ENCODE measurements at regions not wholly inside any gene's neighbourhood (a gene's known extent, or its start where the extent isn't known, plus 50 kb on each side); places are given as distances from the start of the nearest gene placed in this dataset.

- POLR2A ChIA-PET (ENCODE audit: unreplicated experiment) = no interaction called here
- Histone ChIP-seq H2BK120ac (ENCODE audit: low read depth, low read length) (no peak overlapping the region), H3K4ac (ENCODE audit: low read depth, low read length) (no peak overlapping the region), H3K27ac (ENCODE audit: insufficient read depth, low read length) (no peak overlapping the region), H3K27me3 (ENCODE audit: control insufficient read depth, insufficient read depth, low read length) (no peaks in the 10 kb centered on the region), H2AK5ac (ENCODE audit: low read depth, low read length) (no peak overlapping the region), H3K23ac (ENCODE audit: low read depth, low read length) (no peak overlapping the region), H4K20me1 (ENCODE audit: insufficient read depth, low read length) (no peaks in the 10 kb centered on the region), H3K79me1 (ENCODE audit: low read depth in 1 of 2, low read length in 2 of 2) (no peaks in the 10 kb centered on the region), H3K9ac (ENCODE audit: low read depth, low read length) (no peak overlapping the region), H3K4me1 (ENCODE audit: control insufficient read depth, insufficient read depth, low read length) (no peaks in the 10 kb centered on the region), H3K36me3 (ENCODE audit: control insufficient read depth, insufficient read depth, low read length) (no peaks in the 10 kb centered on the region), H3K9me1 (ENCODE audit: insufficient read depth, low read length) (no peaks in the 10 kb centered on the region), H4K8ac (ENCODE audit: low read depth in 2 of 2, low read length in 2 of 2) (no peak overlapping the region), H2BK15ac (ENCODE audit: low read depth, low read length) (no peak overlapping the region), H3K14ac (replicated peaks; ENCODE audit: low read depth, low read length) (no peak overlapping the region), H3K56ac (ENCODE audit: extremely low read depth, insufficient read depth, low read length) (no peak overlapping the region), H2BK5ac (ENCODE audit: low read depth, low read length, poor library complexity, severe bottlenecking) (no peak overlapping the region), H2AK9ac (replicated peaks; ENCODE audit: low read depth, low read length, poor library complexity) (no peak overlapping the region), H3K9me3 (ENCODE audit: control insufficient read depth, insufficient read depth, low read length) (no peaks in the 10 kb centered on the region), H2BK20ac (ENCODE audit: low read depth, low read length) (no peak overlapping the region), H4K91ac (ENCODE audit: insufficient read depth, low read depth, low read length) (no peak overlapping the region), H4K5ac (ENCODE audit: low read depth, low read length) (no peak overlapping the region), H3K4me2 (ENCODE audit: low read depth, low read length) (no peak overlapping the region), H3K4me3 (ENCODE audit: insufficient read depth, low read depth, low read length) (no peak overlapping the region), H2AFZ (replicated peaks; ENCODE audit: low read length, poor library complexity) (no peak overlapping the region), H3K18ac (ENCODE audit: low read depth, low read length) (no peak overlapping the region)
- intact Hi-C loops (cut with micrococcal nuclease) = no loop called here
- CTCF ChIA-PET = no interaction called here
- dilution Hi-C loops (cut with HindIII; ENCODE audit: low sequenced_read_pairs, unreplicated experiment) = no loop called here
- WGBS, 2 experiments (ENCODE audit: extremely low coverage in 2 of 2, insufficient read length in 1 of 2) = no CpG with 5 or more reads among the region's 2 CpGs
- no TSS peak for BruUV-seq (replicated peaks)
- ATAC-seq (ENCODE audit: low read depth) (no peak), DNase-seq (no peak)
- in situ Hi-C loops (cut with MboI; ENCODE audit: low sequenced_read_pairs) = no loop called here
- TF ChIP-seq FOS (IDR thresholded peaks at IDR 0.05; ENCODE audit: low read depth, low read length) = no peak
- no peak for TF ChIP-seq RAD21 (IDR thresholded peaks at IDR 0.05; ENCODE audit: low read length)
- TF ChIP-seq ELK1 (IDR thresholded peaks at IDR 0.05; ENCODE audit: borderline replicate concordance, low read depth, low read length) = no peak
- TF ChIP-seq RCOR1 (IDR thresholded peaks at IDR 0.05; ENCODE audit: insufficient replicate concordance, low read length) = no peak
- no peak for TF ChIP-seq MAZ (IDR thresholded peaks at IDR 0.05; ENCODE audit: borderline replicate concordance, low read depth, low read length)
- no peak for TF ChIP-seq MAFK (IDR thresholded peaks at IDR 0.05; ENCODE audit: low read depth, low read length)
- TF ChIP-seq USF2 (IDR thresholded peaks at IDR 0.05; ENCODE audit: low read depth, low read length) = no peak
- TF ChIP-seq, protein P1, sequence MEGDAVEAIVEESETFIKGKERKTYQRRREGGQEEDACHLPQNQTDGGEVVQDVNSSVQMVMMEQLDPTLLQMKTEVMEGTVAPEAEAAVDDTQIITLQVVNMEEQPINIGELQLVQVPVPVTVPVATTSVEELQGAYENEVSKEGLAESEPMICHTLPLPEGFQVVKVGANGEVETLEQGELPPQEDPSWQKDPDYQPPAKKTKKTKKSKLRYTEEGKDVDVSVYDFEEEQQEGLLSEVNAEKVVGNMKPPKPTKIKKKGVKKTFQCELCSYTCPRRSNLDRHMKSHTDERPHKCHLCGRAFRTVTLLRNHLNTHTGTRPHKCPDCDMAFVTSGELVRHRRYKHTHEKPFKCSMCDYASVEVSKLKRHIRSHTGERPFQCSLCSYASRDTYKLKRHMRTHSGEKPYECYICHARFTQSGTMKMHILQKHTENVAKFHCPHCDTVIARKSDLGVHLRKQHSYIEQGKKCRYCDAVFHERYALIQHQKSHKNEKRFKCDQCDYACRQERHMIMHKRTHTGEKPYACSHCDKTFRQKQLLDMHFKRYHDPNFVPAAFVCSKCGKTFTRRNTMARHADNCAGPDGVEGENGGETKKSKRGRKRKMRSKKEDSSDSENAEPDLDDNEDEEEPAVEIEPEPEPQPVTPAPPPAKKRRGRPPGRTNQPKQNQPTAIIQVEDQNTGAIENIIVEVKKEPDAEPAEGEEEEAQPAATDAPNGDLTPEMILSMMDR (conservative IDR thresholded peaks at IDR 0.05; ENCODE audit: low read depth, low read length) = no peak
- TF ChIP-seq CEBPB (IDR thresholded peaks at IDR 0.05; ENCODE audit: low read depth, low read length) = no peak
- no peak for TF ChIP-seq MXI1 (IDR thresholded peaks at IDR 0.05; ENCODE audit: borderline replicate concordance, low read depth, low read length)
- TF ChIP-seq POLR2A (IDR thresholded peaks at IDR 0.05; ENCODE audit: low read depth, low read length) = no peak
- TF ChIP-seq BHLHE40 (IDR thresholded peaks at IDR 0.05; ENCODE audit: low read depth, low read length) = no peak
Measured at GRCh38 chr10:9076066-9076465, 1021.6 kb downstream of the GATA3 start.

Data from IMR-90 (cell line).